Superior temporal gyrus (tissue), 1 donor: ENCODE measurements at regions not wholly inside any gene's neighbourhood (a gene's known extent, or its start where the extent isn't known, plus 50 kb on each side); places are given as distances from the start of the nearest gene placed in this dataset.

Experiments
- DNase-seq: peaks from one replicate; pipeline ENCODE4 v3.0.0-alpha.2; 2016; ENCODE audit errors: extremely low spot score

DNA sequence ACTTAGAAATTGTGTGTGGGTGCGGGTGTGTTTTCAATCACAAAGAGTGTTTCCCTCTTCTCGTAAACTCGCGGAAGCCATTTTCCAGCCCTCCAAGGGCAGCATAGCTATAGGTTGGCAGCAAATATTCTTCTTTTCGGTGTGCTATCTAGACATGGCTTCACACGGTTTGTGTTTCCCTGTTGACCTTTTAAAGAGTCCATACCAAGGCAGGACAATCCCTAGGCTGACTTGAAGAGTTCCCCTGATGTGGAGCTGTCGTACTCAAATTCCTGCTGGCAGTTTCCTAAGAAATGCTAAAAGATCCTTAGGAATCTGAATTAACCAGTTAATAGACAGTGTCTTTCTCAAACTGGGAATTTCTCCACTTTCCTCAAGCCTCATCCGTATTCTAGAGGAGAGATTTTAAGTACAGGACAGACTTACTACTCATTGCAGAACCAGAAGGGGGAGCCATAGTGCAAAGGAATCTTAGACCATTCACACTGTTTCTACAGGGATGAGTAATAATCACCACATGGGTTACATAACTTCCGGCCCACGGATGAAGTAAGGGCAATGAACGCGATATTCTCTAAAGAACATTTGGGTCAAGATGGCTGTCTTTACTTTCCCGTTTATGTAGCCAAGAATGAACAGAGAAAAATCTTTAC, 288.6 kb upstream of the ELAC2 start:
- DNase-seq, result no peak

DNA sequence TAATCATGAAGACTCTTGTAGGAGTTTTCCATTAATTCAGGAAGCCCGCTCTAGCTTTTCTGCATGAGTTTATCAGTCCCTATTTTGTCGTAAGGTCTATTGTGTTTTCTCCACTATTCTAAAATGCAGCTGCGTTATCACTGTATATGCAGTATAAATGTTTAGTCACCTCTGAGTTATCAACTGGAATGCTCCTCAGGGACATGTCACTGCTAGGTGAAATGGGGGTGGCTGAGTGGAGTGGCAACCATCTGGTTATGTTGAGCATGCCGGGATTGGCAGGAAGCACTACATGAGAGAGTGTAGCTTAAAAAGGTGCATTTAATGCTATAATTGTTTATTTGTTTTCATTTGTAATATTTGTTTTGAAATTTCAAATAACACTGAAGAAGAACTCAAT, 285.2 kb upstream of the ELAC2 start:
- no peak for DNase-seq

DNA sequence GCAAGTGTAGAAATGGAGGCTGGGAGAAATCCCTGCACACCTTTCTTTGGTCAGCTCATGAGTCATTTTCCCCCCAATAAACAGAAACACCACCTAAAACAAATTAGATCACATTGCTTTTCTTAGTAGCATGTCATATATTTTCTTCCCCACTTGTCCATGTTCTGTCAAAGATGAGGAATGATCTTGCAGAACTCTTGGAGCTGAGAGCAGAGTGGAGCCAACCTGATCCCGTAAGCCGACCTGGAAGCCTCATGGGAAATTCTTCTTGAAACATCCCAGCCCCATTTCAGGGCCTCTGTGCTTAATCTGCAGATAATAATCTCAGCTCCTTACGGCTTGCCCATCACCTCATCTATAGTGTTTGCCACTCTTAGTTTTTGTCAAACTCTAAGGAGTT, 284.6 kb upstream of the ELAC2 start:
- DNase-seq, result no peak

DNA sequence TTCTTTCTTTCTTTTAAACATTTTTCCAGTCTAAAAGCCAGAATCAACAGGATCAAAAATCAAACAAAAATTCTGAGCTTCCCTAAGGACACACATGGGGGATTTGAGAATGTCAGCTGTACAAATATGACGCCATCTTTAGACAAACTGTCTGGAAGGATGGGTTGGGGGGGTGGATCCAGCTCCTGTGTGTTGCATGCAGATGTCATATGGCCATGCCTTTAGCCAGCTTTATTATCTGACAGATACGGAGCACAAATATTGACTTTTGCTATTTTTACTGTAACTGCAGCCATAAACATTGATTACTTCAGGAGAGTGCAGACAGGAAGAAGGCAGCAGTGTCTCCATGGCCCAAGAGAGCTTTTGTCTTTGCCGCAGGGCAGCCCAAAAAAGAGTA, 279.4 kb upstream of the ELAC2 start:
- DNase-seq, result no peak

DNA sequence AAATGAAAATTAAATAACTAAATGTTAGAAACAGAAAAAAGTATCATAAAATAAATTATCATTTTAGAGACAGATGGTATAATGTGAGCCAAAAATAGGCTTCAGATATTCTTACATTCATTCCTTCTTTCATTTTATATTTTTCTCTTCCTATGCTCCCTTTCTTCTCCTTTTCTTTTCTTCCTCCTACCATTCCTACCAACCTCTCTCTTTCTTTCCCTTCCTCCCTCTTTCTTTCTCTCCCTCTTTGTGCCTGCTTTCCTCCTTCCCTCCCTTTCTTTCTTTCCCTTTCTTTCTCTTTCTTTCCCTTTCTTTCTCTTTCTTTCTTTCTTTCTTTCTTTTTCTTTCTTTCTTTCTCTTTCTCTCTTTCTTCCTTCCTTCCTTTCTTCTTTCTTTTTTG, 275.6 kb upstream of the ELAC2 start:
- DNase-seq, result no peak

DNA sequence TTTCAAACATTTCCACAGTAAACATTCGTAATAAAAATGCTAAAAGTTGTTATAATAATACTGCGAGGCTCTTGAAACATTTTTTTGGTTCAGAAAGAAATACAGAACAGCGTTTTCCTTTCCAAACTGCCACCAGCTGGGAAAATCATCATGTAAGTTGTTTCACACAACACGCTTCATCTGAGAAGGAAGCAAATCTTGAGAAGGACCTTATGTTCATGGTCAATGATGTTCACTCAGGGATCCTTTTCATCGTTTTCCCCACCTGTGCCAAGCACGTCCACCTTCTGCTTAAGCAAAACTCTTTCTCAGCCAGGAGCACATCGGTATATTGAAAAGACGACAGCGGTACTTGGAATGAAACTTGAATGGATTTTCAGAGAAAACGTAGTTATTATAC, 274.5 kb upstream of the ELAC2 start:
- DNase-seq, result no peak

DNA sequence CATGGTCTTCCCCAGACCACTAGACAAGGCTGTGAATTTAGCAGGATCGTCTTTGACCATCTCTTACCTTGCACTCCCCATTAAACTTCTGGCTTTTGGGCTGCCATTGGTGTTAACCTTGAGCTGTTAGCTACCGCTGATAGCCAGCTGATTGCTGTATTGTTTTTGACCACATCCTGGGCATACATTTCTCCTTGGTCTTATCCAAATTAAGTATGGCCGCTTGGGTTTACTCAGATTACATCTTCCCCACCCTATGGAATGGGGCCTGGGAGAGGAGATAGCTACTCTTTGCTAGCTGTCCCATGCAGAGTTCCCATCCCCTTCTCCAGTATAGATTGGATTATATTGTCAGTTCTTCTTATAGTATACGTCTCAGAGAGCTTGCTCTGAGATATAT, 270.4 kb upstream of the ELAC2 start:
- DNase-seq, result no peak

DNA sequence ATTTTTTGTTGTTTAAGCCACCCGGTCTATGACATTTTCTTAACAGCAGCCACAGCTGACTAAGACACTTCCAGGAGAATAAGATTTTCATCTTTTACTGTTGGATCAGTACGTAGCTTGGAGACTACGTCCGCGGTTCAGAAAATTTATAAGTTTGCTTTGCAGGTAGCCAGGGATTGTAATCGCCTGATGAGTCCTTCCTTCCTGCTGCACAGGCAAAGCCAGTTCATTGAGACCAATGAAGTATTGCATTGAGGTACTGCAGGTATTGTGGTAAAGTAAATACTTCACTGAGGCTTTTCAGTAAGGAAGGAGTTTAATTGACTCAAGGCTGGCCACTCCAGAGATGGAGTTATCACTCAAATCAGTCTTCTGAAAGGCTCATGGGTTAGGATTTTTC, 269.4 kb upstream of the ELAC2 start:
- DNase-seq, result no peak

DNA sequence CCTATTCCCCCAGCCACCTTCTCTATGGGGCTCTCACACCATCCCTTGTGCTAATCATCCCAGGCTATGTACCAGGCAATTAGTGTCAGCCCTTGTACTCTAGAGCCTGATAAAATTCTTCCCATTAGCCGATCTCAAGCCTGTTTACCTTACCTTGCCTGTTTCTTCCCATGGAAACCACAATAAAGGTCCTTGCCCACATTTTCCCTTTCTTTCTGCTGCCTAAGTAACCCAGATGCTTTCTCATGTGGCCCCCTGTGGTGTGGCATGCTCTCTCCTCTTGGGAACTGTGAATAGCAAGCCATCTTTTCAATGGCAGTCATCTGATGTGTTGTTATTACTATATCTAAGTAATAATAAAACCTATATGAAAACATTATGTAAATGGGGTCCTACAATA, 265.8 kb upstream of the ELAC2 start:
- no peak for DNase-seq

DNA sequence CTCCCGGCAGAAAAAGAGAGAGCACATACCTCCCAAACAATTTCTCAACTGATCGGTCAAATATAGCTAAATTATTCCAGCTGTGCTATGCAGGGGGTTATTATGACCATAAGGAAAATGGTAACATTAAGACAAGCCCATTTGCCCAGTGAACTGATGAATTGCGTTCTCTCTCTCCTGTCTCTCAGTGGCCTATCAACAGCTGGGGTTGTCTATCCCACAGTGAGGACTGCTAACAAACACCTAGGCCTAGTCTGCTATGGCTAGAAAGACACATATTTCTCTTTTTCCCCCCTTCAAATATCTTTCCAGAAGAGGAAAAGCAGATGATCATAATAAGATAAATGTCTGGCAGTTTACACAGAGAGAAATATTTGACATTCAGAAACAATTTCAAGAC, 263.8 kb upstream of the ELAC2 start:
- DNase-seq, result no peak

DNA sequence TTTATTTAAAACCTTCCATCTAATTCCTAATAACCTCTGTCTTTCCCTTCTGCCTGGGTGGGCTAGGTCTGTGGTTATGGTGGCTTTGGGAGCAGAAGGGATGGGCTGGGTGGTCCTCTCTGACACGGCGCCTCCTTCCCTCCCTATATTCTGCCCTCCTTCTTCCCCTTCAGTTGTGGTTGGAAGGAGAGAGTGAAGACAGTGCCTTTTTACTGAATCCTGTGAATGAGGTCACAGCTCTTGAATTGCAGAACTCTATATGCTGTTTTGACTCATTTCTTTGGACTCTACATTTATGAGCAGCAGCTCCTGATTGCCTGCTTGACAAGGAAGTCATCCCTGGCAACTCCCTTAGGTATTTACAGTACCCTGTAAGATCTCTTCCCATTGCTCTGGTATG, 256.0 kb upstream of the ELAC2 start:
- DNase-seq, result no peak

DNA sequence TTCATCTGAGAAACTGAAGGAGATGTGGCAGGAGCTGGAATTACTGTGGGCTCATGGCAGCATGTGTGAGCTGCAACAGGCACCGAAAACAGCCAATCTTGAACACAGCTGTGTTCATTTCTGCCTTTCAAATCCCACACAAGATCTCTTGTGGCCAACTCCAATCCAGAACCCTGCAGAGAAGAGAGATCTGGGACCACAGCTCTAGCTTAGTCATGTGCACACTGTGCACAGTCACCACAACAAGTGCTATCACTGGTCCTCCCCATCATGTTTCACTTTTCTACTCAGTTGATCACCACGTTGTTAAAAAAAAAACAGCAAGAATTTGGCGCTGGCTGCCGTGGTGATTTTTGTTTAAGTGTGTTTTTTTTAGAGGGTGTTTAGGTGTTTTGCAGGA, 254.5 kb upstream of the ELAC2 start:
- DNase-seq, result no peak

DNA sequence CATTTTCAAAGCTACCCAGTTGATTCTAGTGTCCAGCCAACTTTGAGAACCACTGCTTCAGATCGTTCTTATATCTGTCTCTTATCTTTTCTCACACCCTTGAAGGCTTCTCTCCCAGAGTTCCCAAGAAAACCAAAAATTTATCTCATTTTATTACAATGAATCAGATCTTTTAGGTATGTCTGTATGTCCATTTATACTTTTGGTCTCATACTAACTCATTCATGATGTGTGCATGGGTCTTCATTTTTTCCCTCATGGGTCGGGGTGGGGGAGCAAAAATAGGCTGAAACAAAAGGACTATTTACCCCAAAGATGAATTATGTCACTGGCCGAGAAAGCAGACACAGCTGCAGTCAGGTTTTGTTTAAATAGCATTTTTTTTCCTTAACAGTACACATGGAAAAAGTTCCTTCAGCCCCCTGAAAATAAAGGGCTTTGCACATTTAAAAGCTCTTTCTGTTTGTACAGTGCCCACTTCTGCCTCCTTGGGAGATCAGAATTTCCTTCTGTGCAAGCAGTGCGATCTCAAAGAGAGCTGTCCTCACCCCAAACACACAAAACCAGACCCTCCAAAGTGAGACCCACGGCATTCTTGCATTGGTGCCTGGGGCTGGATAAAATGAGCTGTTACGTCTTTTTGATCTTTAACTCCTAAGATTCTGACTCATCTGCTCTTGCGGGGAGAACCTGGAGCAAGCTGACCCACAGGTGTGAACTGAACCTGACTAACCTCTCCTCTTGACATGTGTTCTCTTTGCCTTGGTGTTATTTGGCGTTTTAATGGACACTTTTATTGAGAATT, 251.2 kb upstream of the ELAC2 start:
- no peak for DNase-seq

DNA sequence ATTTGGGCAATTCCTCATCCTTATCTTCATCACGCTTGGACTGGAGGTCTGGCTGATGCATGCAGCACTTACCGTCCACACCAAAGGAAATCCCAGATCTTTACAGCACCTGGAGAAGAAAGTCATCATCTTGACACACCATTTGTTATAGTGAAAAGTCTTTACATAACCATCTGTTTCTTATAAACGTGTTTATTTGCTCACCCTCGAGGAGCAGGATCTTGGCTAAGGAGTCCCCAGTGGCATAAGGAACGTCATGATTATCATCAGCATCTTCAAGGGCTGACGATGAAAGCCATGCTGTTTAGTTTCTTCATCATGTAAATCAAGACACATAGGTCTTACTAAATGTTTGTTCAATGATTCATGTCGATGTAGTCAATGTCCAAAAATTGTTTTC, 248.8 kb upstream of the ELAC2 start:
- no peak for DNase-seq

DNA sequence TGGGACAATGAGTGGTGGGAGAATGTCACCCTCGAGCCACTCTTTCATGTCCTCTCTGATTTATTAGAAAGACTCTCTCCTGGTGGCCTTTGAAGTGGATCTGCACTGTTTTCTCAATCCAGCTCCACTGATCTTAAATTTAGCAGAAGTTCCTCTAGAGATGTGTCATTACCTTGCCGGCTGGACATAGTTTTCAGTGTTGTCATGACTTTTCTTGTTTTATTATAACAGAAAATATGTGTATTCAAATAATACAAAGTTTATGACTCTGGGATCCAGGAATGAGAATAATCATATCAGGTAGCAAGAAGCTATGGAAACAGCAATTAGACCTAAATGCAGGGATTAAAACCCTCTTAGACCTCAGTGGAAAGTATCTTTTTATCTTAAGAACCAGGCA, 247.5 kb upstream of the ELAC2 start:
- no peak for DNase-seq

DNA sequence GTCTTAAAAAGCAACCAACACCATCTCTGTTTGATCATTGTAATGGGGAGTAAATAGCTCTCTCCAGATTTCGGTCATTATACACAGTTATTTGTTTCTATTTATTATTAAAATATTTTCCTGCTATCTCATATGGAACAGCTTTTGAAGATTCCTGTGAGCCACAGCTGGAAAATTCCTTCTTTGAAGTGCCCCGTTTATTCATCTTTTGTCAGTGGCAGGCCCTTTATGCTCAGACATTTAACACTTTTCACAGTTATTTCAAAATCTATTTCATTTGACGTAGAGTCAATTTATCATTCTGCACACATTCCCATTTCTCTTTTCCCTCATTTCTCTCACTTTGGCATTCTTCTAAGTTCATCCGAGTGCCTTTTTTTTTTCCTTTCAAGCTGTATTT, 245.9 kb upstream of the ELAC2 start:
- no peak for DNase-seq

DNA sequence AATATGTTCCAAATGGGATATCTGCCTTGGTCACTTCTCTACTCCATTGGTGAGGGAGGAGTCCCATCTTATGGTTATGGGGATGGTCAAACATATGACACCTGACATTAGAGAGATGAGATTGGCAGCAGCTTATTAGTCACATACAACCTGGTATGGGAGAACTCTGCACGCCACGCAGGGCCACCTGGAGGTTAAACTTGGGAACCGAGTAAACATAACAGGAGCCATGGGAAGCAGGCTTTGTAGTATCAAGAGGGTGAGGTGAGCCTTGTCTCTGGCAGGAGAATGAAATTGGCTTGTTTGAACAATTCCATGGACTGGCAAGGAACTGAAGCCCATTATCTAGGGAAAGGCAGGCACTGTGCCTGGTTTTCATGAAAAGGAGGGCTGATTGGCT, 238.7 kb upstream of the ELAC2 start:
- no peak for DNase-seq

DNA sequence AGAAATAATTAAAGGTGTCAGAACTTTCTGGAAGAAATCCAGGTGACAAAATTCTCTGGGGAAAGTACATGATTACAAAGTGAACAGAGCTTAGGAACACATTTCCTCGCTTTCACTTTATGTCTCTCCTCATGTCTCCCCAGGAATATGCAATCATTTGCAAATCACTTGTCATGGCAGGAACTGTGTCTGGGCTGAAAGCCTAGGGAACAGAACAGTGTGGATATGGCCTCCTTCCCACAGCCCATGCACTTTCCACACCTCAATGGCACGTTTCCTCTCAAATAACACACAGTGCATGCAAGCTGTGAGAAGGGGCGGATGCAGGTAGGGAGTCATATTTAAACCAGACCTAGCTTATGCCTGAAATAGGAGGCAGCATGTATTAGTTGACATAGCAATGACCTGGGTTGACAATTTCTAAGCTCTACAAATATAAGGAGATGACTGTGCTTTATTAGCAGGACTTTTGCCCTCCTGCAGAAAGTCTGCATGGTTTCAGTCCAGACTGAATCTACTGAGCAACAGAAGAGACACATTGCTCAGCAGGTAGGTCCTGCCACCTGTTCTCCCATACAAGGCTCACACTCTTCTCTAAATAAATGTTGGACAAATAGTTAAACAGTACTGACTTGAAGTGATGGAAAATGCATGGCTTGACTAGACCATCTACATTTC, 236.0 kb upstream of the ELAC2 start:
- DNase-seq, result no peak

DNA sequence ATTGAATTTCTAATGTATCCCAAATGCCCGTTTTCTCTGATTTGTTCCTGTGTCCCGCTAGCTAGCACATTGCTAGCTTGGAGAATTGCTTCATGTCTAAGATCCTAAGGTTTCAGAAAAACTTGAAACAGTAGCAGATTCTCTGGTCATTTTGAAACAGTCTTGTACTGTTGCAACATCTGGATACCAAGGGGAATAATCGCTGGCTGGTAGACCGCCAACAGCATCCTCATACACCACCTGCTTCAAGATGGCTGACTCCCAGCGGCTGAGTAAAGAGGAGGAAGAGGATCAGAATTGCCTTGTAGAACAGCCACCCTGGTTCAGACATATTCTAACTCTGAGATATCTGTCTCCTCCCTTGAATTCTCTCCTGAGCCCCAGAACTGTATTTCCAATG, 226.7 kb upstream of the ELAC2 start:
- DNase-seq, result no peak

DNA sequence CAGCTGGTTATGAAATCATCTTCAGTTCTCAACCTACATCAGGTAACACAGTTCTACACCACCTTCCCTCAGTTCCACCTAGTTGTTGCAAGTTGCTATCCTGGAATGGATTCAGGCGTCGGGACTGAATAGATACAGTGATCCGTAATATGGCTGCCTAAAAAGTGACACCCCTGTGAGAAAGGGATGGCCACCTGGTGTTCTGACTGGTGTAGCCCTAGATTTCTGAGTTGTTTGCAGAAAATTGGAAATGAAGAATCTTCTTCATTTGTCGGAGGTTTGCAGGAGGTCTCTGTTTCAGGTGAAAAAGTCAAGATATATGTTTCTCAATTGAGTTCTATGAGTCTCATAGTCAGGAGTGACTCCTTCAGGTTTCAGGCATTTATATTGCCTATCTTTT, 225.8 kb upstream of the ELAC2 start:
- no peak for DNase-seq

DNA sequence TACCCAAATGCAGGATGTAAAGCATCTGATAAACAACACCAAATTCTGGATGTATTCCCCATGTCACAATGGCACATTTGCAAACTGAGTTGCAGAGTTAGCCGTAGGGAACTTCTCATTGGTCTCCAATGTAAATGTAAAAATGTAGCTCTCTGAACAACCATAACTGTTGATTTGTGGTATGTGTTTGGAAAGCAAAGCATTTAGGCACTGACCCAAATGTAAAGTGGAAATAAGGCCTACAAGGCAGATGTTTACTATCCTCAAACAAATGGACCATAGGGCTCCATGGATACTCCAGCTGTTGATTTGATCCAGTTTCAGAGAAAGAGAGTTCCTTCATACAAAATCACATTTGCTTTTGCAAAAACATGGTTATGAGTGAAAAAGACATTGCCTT, 223.0 kb upstream of the ELAC2 start:
- DNase-seq, result no peak

DNA sequence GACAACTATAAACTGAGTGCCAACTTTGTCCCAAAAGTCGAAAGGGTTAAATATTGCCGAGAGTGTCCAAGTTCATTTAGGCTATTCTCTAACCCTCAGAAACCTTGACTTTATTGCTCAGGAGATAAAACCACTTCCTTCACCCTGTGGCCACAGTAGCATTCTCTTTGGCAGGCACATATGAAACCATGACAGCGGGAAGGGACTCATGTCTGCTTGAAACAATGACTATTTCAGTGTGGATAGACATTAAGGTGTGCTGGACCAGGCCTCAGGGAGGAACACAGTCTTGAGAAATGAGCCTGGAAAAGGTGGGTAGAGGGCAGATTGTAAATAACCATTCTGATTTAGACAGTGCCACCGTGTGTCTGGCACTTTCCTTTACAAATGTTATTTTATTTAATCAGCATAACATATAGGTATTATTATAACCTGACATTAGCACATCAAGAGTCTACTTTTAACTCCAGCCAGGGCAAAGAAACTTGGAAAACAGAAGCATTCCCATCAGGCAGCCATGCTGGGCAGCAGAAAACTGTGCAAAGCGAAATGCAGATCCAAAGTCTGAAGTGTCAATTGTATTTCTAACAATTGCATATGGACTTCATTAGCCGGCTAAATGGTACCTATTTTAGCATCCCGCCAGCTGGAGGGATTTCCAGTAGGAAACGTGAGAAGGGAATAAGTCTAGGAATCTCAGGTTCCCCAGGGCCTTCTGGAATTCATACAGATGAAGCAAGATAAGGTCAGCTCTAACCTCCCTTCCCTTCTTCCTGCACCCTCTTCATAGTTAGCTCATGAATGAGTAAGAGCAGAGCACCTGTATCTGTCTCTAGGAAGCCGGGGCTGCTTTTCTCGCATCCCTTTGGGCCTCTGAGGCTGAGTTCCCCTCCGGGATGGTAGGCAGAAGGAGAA, 212.8 kb upstream of the ELAC2 start:
- DNase-seq, result no peak
